GM12891 (cell line): ENCODE measurements at regions not wholly inside any gene's neighbourhood (a gene's known extent, or its start where the extent isn't known, plus 50 kb on each side); places are given as distances from the start of the nearest gene placed in this dataset.
"Not testable (repeated sequence)": the region's sequence is repeated elsewhere in the genome, so short reads cannot be mapped to it uniquely, and the experiment has no call there.

Experiments used
- DNase-seq: peaks from one replicate; pipeline ENCODE4 v3.0.0; 2011; ENCODE audit warnings: low spot score; ENCODE audit not compliant: insufficient read length
- FAIRE-seq: peaks from 2 replicates; lab custom pipeline; 2011; peaks lifted over from hg19 to GRCh38; lab: Jason Lieb, UNC
- PAX5 ChIP-seq: IDR thresholded peaks from 2 replicates; pipeline ENCODE4 v1.6.1; 2011; ENCODE audit warnings: low read length, moderate library complexity, mild to moderate bottlenecking; ENCODE audit not compliant: insufficient read depth, severe bottlenecking
- POLR2A ChIP-seq: IDR thresholded peaks from 2 replicates; pipeline ENCODE4 v1.6.1; 2011; ENCODE audit warnings: low read depth, low read length, control low read depth
- POLR2AphosphoS5 ChIP-seq: IDR thresholded peaks from 2 replicates; pipeline ENCODE4 v1.6.1; 2011; ENCODE audit warnings: low read depth, low read length, control low read depth
- POU2F2 ChIP-seq: IDR thresholded peaks from 2 replicates; pipeline ENCODE4 v1.6.1; 2011; ENCODE audit warnings: low read depth, mild to moderate bottlenecking, control low read depth, low read length, moderate library complexity
- SPI1 ChIP-seq: IDR thresholded peaks from 2 replicates; pipeline ENCODE4 v1.6.1; 2011; ENCODE audit warnings: low read depth, low read length, control low read depth
- TAF1 ChIP-seq: IDR thresholded peaks from 2 replicates; pipeline ENCODE4 v1.6.1; 2011; ENCODE audit warnings: low read depth, low read length, control low read depth

GRCh38 chr13:30830638-30830965 is 75.5 kb upstream of the MEDAG start:
- DNase-seq: no peak
- FAIRE-seq: no peak

DNA sequence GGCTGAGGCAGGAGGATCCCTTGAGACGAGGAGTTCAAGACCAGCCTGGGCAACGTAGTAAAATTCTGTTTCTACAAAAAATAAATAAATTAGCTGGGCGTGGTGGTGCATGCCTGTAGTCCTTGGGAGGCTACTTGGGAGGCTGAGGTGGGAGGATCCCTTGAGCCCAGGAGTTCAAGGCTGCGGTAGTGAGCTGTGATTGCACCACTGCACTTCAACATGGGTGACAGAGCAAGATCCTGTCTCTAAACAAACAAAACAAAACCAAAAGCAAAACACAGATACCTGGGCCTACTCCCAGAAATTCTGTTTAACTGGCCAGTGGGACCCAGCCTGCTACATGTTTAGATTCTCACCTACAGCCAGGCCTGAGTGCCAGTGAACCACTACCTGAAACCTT is 74.6 kb upstream of the MEDAG start:
- TF ChIP-seq POU2F2 (no peak), POLR2AphosphoS5 (no peak), SPI1 (no peak), TAF1 (no peak), PAX5 (no peak), POLR2A (no peak)
- no peak for DNase-seq

More at GRCh38 chr13:30830638-30830965, 75.5 kb upstream of the MEDAG start:
- no peak for TF ChIP-seq POU2F2
- TF ChIP-seq PAX5: no peak
- TF ChIP-seq POLR2AphosphoS5: no peak
- no peak for TF ChIP-seq SPI1
- no peak for TF ChIP-seq POLR2A
- TF ChIP-seq TAF1: no peak

GRCh38 chr13:30832377-30832776 is 73.7 kb upstream of the MEDAG start:
- TF ChIP-seq SPI1 (no peak), POU2F2 (no peak), POLR2AphosphoS5 (no peak), POLR2A (no peak), PAX5 (no peak), TAF1 (no peak)
- DNase-seq (no peak), FAIRE-seq (no peak)

More for the DNA sequence above, 74.6 kb upstream of the MEDAG start:
- peak; percentile 66 for FAIRE-seq

DNA sequence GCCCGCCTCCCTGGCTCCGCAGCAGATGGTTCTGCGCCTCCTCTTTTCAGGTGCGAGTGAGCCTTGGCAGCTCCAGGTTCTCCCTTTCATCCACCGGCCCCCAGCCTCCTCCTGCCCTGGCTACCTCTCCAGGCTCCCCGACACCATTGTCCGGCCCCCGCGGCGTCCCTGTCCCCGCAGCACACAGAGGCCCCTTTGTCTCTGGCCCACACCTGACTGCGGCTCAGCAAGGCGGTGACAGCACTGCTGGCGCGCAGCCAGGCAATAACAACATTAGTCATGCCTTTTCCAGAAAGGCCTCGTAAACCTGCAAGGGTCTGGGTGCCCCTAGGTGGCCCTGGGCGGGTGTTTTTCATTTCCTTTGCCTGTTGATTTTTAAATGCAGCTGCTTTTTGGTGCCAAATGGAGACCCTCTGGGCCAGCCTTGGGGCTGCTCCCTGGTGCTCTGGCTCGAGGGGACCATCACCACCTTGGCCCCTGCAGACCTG is 73.2 kb upstream of the MEDAG start:
- DNase-seq (no peak), FAIRE-seq (no peak)
- TF ChIP-seq PAX5: no peak
- TF ChIP-seq POU2F2: no peak
- TF ChIP-seq TAF1: no peak
- TF ChIP-seq POLR2A: no peak
- TF ChIP-seq SPI1: no peak
- TF ChIP-seq POLR2AphosphoS5: no peak

DNA sequence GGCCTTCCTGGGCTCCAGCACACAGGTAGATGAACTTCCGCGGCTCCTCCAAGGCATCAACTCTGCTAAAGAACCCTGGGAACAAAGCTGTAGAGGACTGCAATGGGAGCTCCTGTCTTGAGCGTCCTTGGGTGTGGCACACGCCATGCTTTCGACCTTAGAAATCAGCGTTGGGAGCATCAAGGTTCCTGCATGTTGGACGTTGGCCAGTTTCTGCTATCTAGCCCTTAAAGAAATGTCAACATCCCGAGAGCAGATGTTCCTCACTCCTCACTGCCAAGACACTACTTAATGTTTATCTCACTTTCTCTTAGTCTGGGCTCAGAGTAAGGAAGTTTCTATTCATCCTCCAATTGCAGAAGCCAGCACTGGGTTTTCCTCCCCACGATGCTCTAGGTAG is 70.6 kb upstream of the MEDAG start:
- DNase-seq (no peak), FAIRE-seq (no peak)
- TF ChIP-seq POLR2A (no peak), POLR2AphosphoS5 (no peak), POU2F2 (no peak), PAX5 (no peak), SPI1 (no peak), TAF1 (no peak)

- FAIRE-seq (no peak), DNase-seq (no peak)
- TF ChIP-seq TAF1 (no peak), POLR2A (no peak), POLR2AphosphoS5 (no peak), PAX5 (no peak), SPI1 (no peak), POU2F2 (no peak)
Measured at GRCh38 chr13:30837227-30838159, 68.6 kb upstream of the MEDAG start.

GRCh38 chr13:30839636-30840035 is 66.4 kb upstream of the MEDAG start:
- not testable (repeated sequence) for DNase-seq, FAIRE-seq

- TF ChIP-seq POLR2AphosphoS5: no peak
- no peak for TF ChIP-seq SPI1
- no peak for TF ChIP-seq TAF1
- TF ChIP-seq POLR2A: no peak
- TF ChIP-seq POU2F2: no peak
- no peak for TF ChIP-seq PAX5
- FAIRE-seq (no peak), DNase-seq (no peak)
Measured at GRCh38 chr13:30840515-30840914, 65.6 kb upstream of the MEDAG start.

DNA sequence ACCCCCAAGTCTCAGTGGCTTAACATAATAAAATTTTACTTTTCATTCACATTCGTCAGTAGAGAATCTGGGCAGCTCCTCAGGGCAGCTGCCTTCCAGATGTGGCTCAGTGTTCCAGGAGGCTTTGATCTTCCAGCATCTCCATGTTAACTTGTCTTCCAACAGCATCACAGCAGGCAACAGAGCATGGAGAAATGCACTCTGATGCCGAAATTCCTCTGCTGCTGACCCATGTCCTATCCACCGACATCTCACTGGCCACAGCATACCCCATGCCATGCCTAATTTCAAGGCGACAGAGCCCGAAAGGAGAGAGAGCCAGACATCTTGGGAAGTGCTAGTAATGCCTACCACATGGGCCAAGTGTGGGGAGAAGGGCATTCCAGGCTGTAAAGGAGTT is 64.9 kb upstream of the MEDAG start:
- DNase-seq (no peak), FAIRE-seq (no peak)
- TF ChIP-seq SPI1 (no peak), PAX5 (no peak), POLR2AphosphoS5 (no peak), POU2F2 (no peak), TAF1 (no peak), POLR2A (no peak)

- FAIRE-seq: no peak
- TF ChIP-seq POLR2AphosphoS5: no peak
- TF ChIP-seq SPI1: no peak
- TF ChIP-seq POLR2A: no peak
- TF ChIP-seq PAX5: no peak
- no peak for TF ChIP-seq POU2F2
- TF ChIP-seq TAF1: no peak
- no peak for DNase-seq
Measured at GRCh38 chr13:30843548-30843947, 62.5 kb upstream of the MEDAG start.
